ENCODE measurements at regions not wholly inside any gene's neighbourhood (a gene's known extent, or its start where the extent isn't known, plus 50 kb on each side); places are given as distances from the start of the nearest gene placed in this dataset.

GRCh38 chr18:73752546-73752945 is 395.1 kb downstream of the FBXO15 start:
- no peak for TF ChIP-seq CTCF (IDR thresholded peaks at IDR 0.05)
- no peak for TF ChIP-seq POLR2AphosphoS5 (IDR thresholded peaks at IDR 0.05)
- TF ChIP-seq POLR2A (IDR thresholded peaks at IDR 0.05) = no peak

Measured in gastroesophageal sphincter (tissue), 3 donors.